Ovary (tissue), 7 donors: ENCODE measurements at regions not wholly inside any gene's neighbourhood (a gene's known extent, or its start where the extent isn't known, plus 50 kb on each side); places are given as distances from the start of the nearest gene placed in this dataset.

ENCODE experiments used
- DNase-seq, 5 donors: peaks; one replicate each; pipeline ENCODE4 v3.0.0-alpha.2; 2019 to 2020
- H3K27ac ChIP-seq, 2 donors: fragments of 200-600 bp; one replicate each; pipeline versions ENCODE4 v1.5.1 to v1.8.0; 2019 to 2022
- H3K27me3 ChIP-seq: fragments of 200-600 bp; one replicate; pipeline ENCODE4 v1.8.0; 2022
- H3K36me3 ChIP-seq: fragments of 200-600 bp; sonication (generic); one replicate; pipeline ENCODE4 v1.5.1; 2019
- H3K4me1 ChIP-seq: one replicate; pipeline ENCODE4 v1.8.1; 2013; ENCODE audit warnings: mild to moderate bottlenecking, moderate library complexity; ENCODE audit not compliant: insufficient read depth
- H3K4me3 ChIP-seq: fragments of 200-600 bp; sonication (generic); one replicate; pipeline ENCODE4 v1.5.1; 2017
- H3K9me3 ChIP-seq, 2 donors: fragments of 200-600 bp in 1 of 2; sonication (generic) in 1 of 2; one replicate each; pipeline versions ENCODE4 v1.5.1 to v1.8.1; 2013 to 2019; ENCODE audit warnings: mild to moderate bottlenecking in 1 of 2, moderate library complexity in 1 of 2
- EP300 ChIP-seq: sonication (generic); formaldehyde crosslinking; IDR thresholded peaks from one replicate; pipeline ENCODE4 v1.6.1; 2017; ENCODE audit warnings: antibody characterized with exemption
- POLR2A ChIP-seq: fragments of 450-650 bp; IDR thresholded peaks from one replicate; pipeline ENCODE4 v1.6.1; 2017; ENCODE audit warnings: antibody characterized with exemption, mild to moderate bottlenecking, moderate library complexity
- WGBS, 3 donors: extraction: QIAGEN DNeasy Blood & Tissue Kit in 1 of 3; methylation state at CpG; one replicate each; pipeline versions ENCODE4 v1.1.5 to v1.1.7; 2013 to 2017; 5-methylcytosine and 5-hydroxymethylcytosine counted together
- intact Hi-C, 4 donors: fragments of 100-400 bp; cut with DNase I; formaldehyde crosslinking; loops; one replicate each; pipeline versions ENCODE4 v1.11.0 to v1.15.1; 2022 to 2023
- TF ChIP-seq, protein P1 (sequence below), 3 donors: fragments of 450-650 bp in 2 of 3; fragments of 200-600 bp in 1 of 3; IDR thresholded peaks; one replicate each; pipeline versions ENCODE4 v1.5.1 to v1.8.0; 2016 to 2022; ENCODE audit warnings: antibody characterized with exemption in 3 of 3, mild to moderate bottlenecking in 1 of 3
- donor health status: DM: no; HTN: no; CAD: no; lungs with moderate emphysema.
- donor health status: DM: no; HTN: no; CAD: no.
- donor health status: Bipolar disorder and iron deficiency.
- donor health status: DM: no; HTN: no; CAD: no.
- donor health status: DM: yes; HTN: yes; CAD: no.

DNA sequence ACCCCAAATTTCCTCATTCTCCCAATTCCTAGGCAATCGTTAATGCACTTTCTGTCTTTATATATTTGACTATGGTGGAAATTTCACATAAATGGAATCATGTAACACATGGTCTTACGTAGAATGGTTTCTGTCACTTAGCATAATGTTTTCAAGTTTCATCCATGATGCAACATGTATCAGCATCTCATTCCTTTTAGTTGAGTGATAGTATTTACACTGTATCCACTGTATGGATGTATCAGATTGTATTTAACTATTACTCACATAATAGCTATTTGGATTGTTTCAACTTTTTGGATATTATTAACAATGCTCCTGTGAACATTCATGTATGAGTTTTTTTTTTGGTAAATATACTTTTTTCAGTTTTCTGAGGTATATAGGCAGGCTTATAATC lies 982.3 kb upstream of the DDX18 start:
- no peaks in the 10 kb centered on the region for H3K27me3 ChIP-seq
- TF ChIP-seq EP300 (no peak), POLR2A (no peak)
- TF ChIP-seq, protein P1, sequence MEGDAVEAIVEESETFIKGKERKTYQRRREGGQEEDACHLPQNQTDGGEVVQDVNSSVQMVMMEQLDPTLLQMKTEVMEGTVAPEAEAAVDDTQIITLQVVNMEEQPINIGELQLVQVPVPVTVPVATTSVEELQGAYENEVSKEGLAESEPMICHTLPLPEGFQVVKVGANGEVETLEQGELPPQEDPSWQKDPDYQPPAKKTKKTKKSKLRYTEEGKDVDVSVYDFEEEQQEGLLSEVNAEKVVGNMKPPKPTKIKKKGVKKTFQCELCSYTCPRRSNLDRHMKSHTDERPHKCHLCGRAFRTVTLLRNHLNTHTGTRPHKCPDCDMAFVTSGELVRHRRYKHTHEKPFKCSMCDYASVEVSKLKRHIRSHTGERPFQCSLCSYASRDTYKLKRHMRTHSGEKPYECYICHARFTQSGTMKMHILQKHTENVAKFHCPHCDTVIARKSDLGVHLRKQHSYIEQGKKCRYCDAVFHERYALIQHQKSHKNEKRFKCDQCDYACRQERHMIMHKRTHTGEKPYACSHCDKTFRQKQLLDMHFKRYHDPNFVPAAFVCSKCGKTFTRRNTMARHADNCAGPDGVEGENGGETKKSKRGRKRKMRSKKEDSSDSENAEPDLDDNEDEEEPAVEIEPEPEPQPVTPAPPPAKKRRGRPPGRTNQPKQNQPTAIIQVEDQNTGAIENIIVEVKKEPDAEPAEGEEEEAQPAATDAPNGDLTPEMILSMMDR (IDR thresholded peaks at IDR 0.05) = no peak
- no peaks in the 10 kb centered on the region for H3K36me3 ChIP-seq
- WGBS, 3 donors = 64 to 65% (median 65%) methylated on average over 2 of the region's 2 CpGs
- H3K9me3 ChIP-seq = no peaks in the 10 kb centered on the region
- intact Hi-C loops = no loop called here
- no peak overlapping the region for H3K4me3 ChIP-seq
- no peaks in the 10 kb centered on the region for H3K4me1 ChIP-seq
- H3K27ac ChIP-seq = no peak overlapping the region
- no peak for DNase-seq

DNA sequence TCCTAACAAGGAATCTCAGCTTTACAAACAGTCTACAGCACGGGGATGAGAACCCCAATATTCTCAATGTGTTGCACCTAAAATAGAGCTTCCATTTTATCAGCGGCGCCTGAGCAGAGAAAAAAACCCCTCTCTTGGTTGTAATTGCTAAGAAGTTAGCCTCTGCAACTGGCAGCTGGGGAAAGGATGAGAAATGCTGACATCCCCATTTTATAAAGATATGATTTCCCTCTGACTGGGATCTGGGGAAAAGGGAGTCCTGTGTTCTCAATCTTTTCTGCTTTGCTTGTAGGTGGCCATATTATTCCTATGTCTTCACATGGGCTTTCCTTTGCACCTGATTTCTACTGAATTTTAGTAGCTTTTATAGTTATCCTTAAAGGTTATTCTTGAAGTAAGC lies 981.4 kb upstream of the DDX18 start:
- Histone ChIP-seq H3K27ac (no peak overlapping the region), H3K9me3 (no peaks in the 10 kb centered on the region), H3K36me3 (no peaks in the 10 kb centered on the region), H3K4me3 (no peak overlapping the region), H3K27me3 (no peaks in the 10 kb centered on the region), H3K4me1 (no peaks in the 10 kb centered on the region)
- TF ChIP-seq, protein P1 (IDR thresholded peaks at IDR 0.05) = no peak
- no peak for TF ChIP-seq POLR2A
- intact Hi-C loops = no loop called here
- DNase-seq = no peak
- 86 to 92% (median 89%) methylated on average over 3 of the region's 3 CpGs for WGBS, 3 donors

DNA sequence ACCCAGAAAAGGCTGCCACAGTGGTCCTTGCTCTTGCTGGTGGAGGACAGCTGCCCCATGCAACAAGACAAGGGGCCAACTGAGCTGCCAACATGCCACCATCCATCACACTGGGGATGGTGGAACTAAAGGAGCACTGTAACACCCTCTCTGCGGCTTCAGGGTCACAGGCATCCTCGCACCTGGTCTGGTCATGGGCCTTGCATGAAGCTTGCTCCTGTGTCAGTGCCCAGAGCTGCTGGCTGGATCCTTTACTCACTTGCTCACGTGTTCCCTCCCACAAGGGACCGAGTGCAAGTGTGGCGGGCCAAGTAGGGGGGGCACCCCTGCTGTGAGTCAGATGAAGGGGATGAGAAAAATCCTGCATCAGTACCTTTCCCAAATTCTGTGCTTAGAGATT lies 972.3 kb upstream of the DDX18 start:
- TF ChIP-seq POLR2A = no peak
- TF ChIP-seq EP300 = no peak
- TF ChIP-seq, protein P1 (IDR thresholded peaks at IDR 0.05) = no peak
- no peaks in the 10 kb centered on the region for H3K9me3 ChIP-seq
- intact Hi-C loops = no loop called here
- no peaks in the 10 kb centered on the region for H3K27me3 ChIP-seq
- 53 to 66% (median 60%) methylated on average over 4 to 5 of the region's 5 CpGs for WGBS, 3 donors
- no peaks in the 10 kb centered on the region for H3K4me1 ChIP-seq
- no peak overlapping the region for H3K27ac ChIP-seq
- no peak overlapping the region for H3K4me3 ChIP-seq
- no peaks in the 10 kb centered on the region for H3K36me3 ChIP-seq
- no peak for DNase-seq

DNA sequence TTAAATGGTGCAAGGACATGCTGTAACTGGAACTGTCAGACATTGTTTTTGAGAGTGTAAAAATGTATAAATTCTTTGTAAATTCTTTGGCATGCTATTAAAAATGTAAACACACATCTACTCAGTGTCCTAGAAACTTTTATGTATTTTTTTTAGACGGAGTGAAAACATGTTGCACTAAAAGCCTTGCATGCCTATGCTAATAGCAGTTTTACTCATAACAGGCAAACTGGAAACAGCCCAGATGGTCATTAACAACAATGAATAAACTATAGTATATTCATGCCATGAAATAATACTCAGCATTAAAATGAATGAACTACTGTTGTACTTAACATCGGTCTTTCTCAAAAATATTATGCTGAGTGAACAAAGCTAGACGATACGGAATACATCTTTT lies 954.8 kb upstream of the DDX18 start:
- Histone ChIP-seq H3K4me3 (no peak overlapping the region), H3K27me3 (no peaks in the 10 kb centered on the region), H3K9me3 (no peaks in the 10 kb centered on the region), H3K36me3 (no peaks in the 10 kb centered on the region), H3K4me1 (no peaks in the 10 kb centered on the region), H3K27ac (no peak overlapping the region)
- intact Hi-C loops = no loop called here
- no peak for DNase-seq
- TF ChIP-seq, protein P1 (IDR thresholded peaks at IDR 0.05) = no peak
- TF ChIP-seq EP300 (no peak), POLR2A (no peak)
- WGBS, 3 donors = 61 to 80% (median 72%) methylated on average over 4 of the region's 4 CpGs

DNA sequence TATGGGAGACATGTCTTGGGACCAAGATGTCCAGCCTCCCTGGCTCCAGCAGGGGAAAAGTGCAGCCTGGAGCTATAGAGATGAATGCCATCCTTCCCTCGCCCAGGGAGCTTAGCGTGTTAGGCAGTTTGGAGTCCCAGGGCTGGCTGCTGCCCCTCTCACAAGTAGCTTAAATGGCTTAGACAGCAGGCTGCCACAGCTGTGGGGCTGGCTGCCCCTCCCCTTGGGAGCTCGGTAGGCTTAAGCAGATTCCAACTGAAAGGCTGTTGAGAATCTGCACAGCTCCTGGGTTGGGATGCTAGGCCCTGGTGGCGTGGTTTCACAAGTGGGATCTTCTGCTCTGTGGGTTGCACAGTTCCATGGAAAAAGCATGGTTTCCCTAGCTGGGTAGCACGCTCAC lies 940.5 kb upstream of the DDX18 start:
- Histone ChIP-seq H3K9me3 (no peaks in the 10 kb centered on the region), H3K4me1 (no peaks in the 10 kb centered on the region), H3K36me3 (no peaks in the 10 kb centered on the region), H3K27me3 (no peaks in the 10 kb centered on the region), H3K27ac (no peak overlapping the region), H3K4me3 (no peak overlapping the region)
- 74 to 83% (median 76%) methylated on average over 5 of the region's 5 CpGs for WGBS, 3 donors
- intact Hi-C loops = no loop called here
- no peak for DNase-seq
- no peak for TF ChIP-seq POLR2A
- TF ChIP-seq EP300 = no peak
- TF ChIP-seq, protein P1 (IDR thresholded peaks at IDR 0.05) = no peak
